ENCODE measurements at regions not wholly inside any gene's neighbourhood (a gene's known extent, or its start where the extent isn't known, plus 50 kb on each side); places are given as distances from the start of the nearest gene placed in this dataset.

- no peak overlapping the region for H2AFZ ChIP-seq (ENCODE audit: low read depth, low read length)
- no peak overlapping the region for H2AK5ac ChIP-seq (ENCODE audit: low read length, severe bottlenecking)
- no peak overlapping the region for H3K9ac ChIP-seq (ENCODE audit: low read length)
- H3K14ac ChIP-seq (ENCODE audit: low read length in 2 of 2) = no peak overlapping the region
- H3K27ac ChIP-seq (ENCODE audit: low read length, poor library complexity, severe bottlenecking) = no peak overlapping the region
- DNase-seq = no peak
- H2BK5ac ChIP-seq (ENCODE audit: low read depth, low read length, poor library complexity, severe bottlenecking) = no peak overlapping the region
- no peak overlapping the region for H3K4me2 ChIP-seq (ENCODE audit: low read length, poor library complexity, severe bottlenecking)
- H3K27me3 ChIP-seq (ENCODE audit: control insufficient read depth in 1 of 2, insufficient read depth in 1 of 2, low read length in 2 of 2) = peaks cover 0 to 12% of the 10 kb centered on the region in 2 experiments
- H3K79me1 ChIP-seq (replicated peaks; ENCODE audit: low read length, poor library complexity, severe bottlenecking) = no peaks in the 10 kb centered on the region
- H3K36me3 ChIP-seq (ENCODE audit: control insufficient read depth in 1 of 2, insufficient read depth in 2 of 2, low read depth in 1 of 2, low read length in 2 of 2) = no peaks in the 10 kb centered on the region
- 97% methylated on average over 3 of the region's 3 CpGs for WGBS
- H3K4me3 ChIP-seq (ENCODE audit: insufficient read depth in 1 of 2, low read depth in 1 of 2, low read length in 2 of 2) = no peak overlapping the region
- H3K23ac ChIP-seq (ENCODE audit: low read length in 2 of 2) = no peak overlapping the region
- H3K18ac ChIP-seq (ENCODE audit: low read depth in 1 of 2, low read length in 2 of 2) = no peak overlapping the region
- H3K4me1 ChIP-seq (ENCODE audit: control insufficient read depth, insufficient read depth, low read depth, low read length) = no peaks in the 10 kb centered on the region
- H4K8ac ChIP-seq (ENCODE audit: low read length) = no peak overlapping the region
- no peaks in the 10 kb centered on the region for H3K9me3 ChIP-seq (ENCODE audit: control insufficient read depth, low read length)
- H2BK120ac ChIP-seq (ENCODE audit: low read depth, low read length) = no peak overlapping the region
- no peak overlapping the region for H2BK12ac ChIP-seq (ENCODE audit: low read length in 2 of 2)
- no peak overlapping the region for H2BK15ac ChIP-seq (ENCODE audit: low read depth, poor library complexity, severe bottlenecking)
- H4K91ac ChIP-seq (ENCODE audit: low read length) = no peak overlapping the region
- H3K4ac ChIP-seq (ENCODE audit: low read depth in 1 of 2, low read length in 2 of 2) = no peak overlapping the region
These were observed 114.6 kb upstream of the ACP3 start for GRCh38 chr3:132202586-132202985.

GRCh38 chr3:132203889-132204596 lies 113.2 kb upstream of the ACP3 start:
- H2BK5ac ChIP-seq (ENCODE audit: low read depth, low read length, poor library complexity, severe bottlenecking) = no peak overlapping the region
- H3K4ac ChIP-seq (ENCODE audit: low read depth in 1 of 2, low read length in 2 of 2) = no peak overlapping the region
- no peak overlapping the region for H3K9ac ChIP-seq (ENCODE audit: low read length)
- H3K18ac ChIP-seq (ENCODE audit: low read depth in 1 of 2, low read length in 2 of 2) = no peak overlapping the region
- no peaks in the 10 kb centered on the region for H3K9me3 ChIP-seq (ENCODE audit: control insufficient read depth, low read length)
- no peak overlapping the region for H3K27ac ChIP-seq (ENCODE audit: low read length, poor library complexity, severe bottlenecking)
- no peak overlapping the region for H3K4me2 ChIP-seq (ENCODE audit: low read length, poor library complexity, severe bottlenecking)
- H3K79me1 ChIP-seq (replicated peaks; ENCODE audit: low read length, poor library complexity, severe bottlenecking) = no peaks in the 10 kb centered on the region
- WGBS = 50% methylated on average over 2 of the region's 3 CpGs
- H2BK12ac ChIP-seq (ENCODE audit: low read length in 2 of 2) = no peak overlapping the region
- no peak overlapping the region for H3K23ac ChIP-seq (ENCODE audit: low read length in 2 of 2)
- H3K27me3 ChIP-seq (ENCODE audit: control insufficient read depth in 1 of 2, insufficient read depth in 1 of 2, low read length in 2 of 2) = peaks cover 0 to 15% of the 10 kb centered on the region in 2 experiments
- no peaks in the 10 kb centered on the region for H3K4me1 ChIP-seq (ENCODE audit: control insufficient read depth, insufficient read depth, low read depth, low read length)
- DNase-seq = no peak
- no peak overlapping the region for H2AK5ac ChIP-seq (ENCODE audit: low read length, severe bottlenecking)
- no peaks in the 10 kb centered on the region for H3K36me3 ChIP-seq (ENCODE audit: control insufficient read depth in 1 of 2, insufficient read depth in 2 of 2, low read depth in 1 of 2, low read length in 2 of 2)
- no peak overlapping the region for H4K8ac ChIP-seq (ENCODE audit: low read length)
- H4K91ac ChIP-seq (ENCODE audit: low read length) = no peak overlapping the region
- H3K4me3 ChIP-seq (ENCODE audit: insufficient read depth in 1 of 2, low read depth in 1 of 2, low read length in 2 of 2) = no peak overlapping the region
- no peak overlapping the region for H2BK120ac ChIP-seq (ENCODE audit: low read depth, low read length)
- H2BK15ac ChIP-seq (ENCODE audit: low read depth, poor library complexity, severe bottlenecking) = no peak overlapping the region
- no peak overlapping the region for H2AFZ ChIP-seq (ENCODE audit: low read depth, low read length)
- peak overlapping the region in 1 of 2 experiments; percentile 32 for H3K14ac ChIP-seq (ENCODE audit: low read length in 2 of 2)

- Histone ChIP-seq H3K79me1 (replicated peaks; ENCODE audit: low read length, poor library complexity, severe bottlenecking) (no peaks in the 10 kb centered on the region), H3K27me3 (ENCODE audit: control insufficient read depth in 1 of 2, insufficient read depth in 1 of 2, low read length in 2 of 2) (peaks cover 1 to 8% of the 10 kb centered on the region in 2 experiments), H3K4ac (ENCODE audit: low read depth in 1 of 2, low read length in 2 of 2) (no peak overlapping the region), H2BK15ac (ENCODE audit: low read depth, poor library complexity, severe bottlenecking) (no peak overlapping the region), H3K9me3 (ENCODE audit: control insufficient read depth, low read length) (no peaks in the 10 kb centered on the region), H3K18ac (ENCODE audit: low read depth in 1 of 2, low read length in 2 of 2) (no peak overlapping the region), H3K36me3 (ENCODE audit: control insufficient read depth in 1 of 2, insufficient read depth in 2 of 2, low read depth in 1 of 2, low read length in 2 of 2) (no peaks in the 10 kb centered on the region), H2AFZ (ENCODE audit: low read depth, low read length) (no peak overlapping the region), H2AK5ac (ENCODE audit: low read length, severe bottlenecking) (no peak overlapping the region), H3K14ac (ENCODE audit: low read length in 2 of 2) (no peak overlapping the region), H3K27ac (ENCODE audit: low read length, poor library complexity, severe bottlenecking) (no peak overlapping the region), H4K91ac (ENCODE audit: low read length) (no peak overlapping the region), H2BK120ac (ENCODE audit: low read depth, low read length) (no peak overlapping the region), H3K23ac (ENCODE audit: low read length in 2 of 2) (no peak overlapping the region), H3K9ac (ENCODE audit: low read length) (no peak overlapping the region), H2BK5ac (ENCODE audit: low read depth, low read length, poor library complexity, severe bottlenecking) (no peak overlapping the region), H4K8ac (ENCODE audit: low read length) (no peak overlapping the region), H2BK12ac (ENCODE audit: low read length in 2 of 2) (no peak overlapping the region), H3K4me1 (ENCODE audit: control insufficient read depth, insufficient read depth, low read depth, low read length) (no peaks in the 10 kb centered on the region), H3K4me2 (ENCODE audit: low read length, poor library complexity, severe bottlenecking) (no peak overlapping the region), H3K4me3 (ENCODE audit: insufficient read depth in 1 of 2, low read depth in 1 of 2, low read length in 2 of 2) (no peak overlapping the region)
- DNase-seq = no peak
These were observed 111.6 kb upstream of the ACP3 start for GRCh38 chr3:132205609-132206008.

DNA sequence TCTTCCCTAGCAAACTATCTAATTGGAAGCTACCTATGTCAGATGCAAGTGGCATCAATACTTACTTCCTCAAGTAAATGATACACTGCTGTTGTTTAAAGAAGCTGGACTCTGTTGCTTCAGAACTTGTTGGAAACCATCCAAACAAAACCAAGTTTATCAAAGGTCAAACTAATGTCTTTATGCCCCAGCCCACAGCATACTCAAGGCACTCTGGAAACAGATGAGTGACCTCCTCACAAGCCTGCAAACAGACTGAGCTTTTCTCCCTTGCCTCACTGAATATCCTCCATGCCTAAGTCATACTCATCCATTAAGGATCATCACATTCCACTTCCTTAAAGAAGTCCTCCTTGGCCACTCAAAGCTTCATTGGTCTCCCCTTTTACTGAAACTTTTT lies 107.4 kb upstream of the ACP3 start:
- Histone ChIP-seq H3K4me2 (ENCODE audit: low read length, poor library complexity, severe bottlenecking) (no peak overlapping the region), H3K79me1 (replicated peaks; ENCODE audit: low read length, poor library complexity, severe bottlenecking) (no peaks in the 10 kb centered on the region), H2BK15ac (ENCODE audit: low read depth, poor library complexity, severe bottlenecking) (no peak overlapping the region), H3K18ac (ENCODE audit: low read depth in 1 of 2, low read length in 2 of 2) (no peak overlapping the region), H3K9ac (ENCODE audit: low read length) (no peak overlapping the region), H3K27me3 (ENCODE audit: control insufficient read depth in 1 of 2, insufficient read depth in 1 of 2, low read length in 2 of 2) (peaks cover 8 to 16% of the 10 kb centered on the region in 2 experiments), H2BK12ac (ENCODE audit: low read length in 2 of 2) (no peak overlapping the region), H3K4me1 (ENCODE audit: control insufficient read depth, insufficient read depth, low read depth, low read length) (no peaks in the 10 kb centered on the region), H4K8ac (ENCODE audit: low read length) (no peak overlapping the region), H4K91ac (ENCODE audit: low read length) (no peak overlapping the region), H3K9me3 (ENCODE audit: control insufficient read depth, low read length) (no peaks in the 10 kb centered on the region), H3K27ac (ENCODE audit: low read length, poor library complexity, severe bottlenecking) (no peak overlapping the region), H2BK120ac (ENCODE audit: low read depth, low read length) (no peak overlapping the region), H3K4me3 (ENCODE audit: insufficient read depth in 1 of 2, low read depth in 1 of 2, low read length in 2 of 2) (no peak overlapping the region), H3K14ac (ENCODE audit: low read length in 2 of 2) (no peak overlapping the region), H3K36me3 (ENCODE audit: control insufficient read depth in 1 of 2, insufficient read depth in 2 of 2, low read depth in 1 of 2, low read length in 2 of 2) (no peaks in the 10 kb centered on the region), H2AK5ac (ENCODE audit: low read length, severe bottlenecking) (no peak overlapping the region), H3K4ac (ENCODE audit: low read depth in 1 of 2, low read length in 2 of 2) (no peak overlapping the region), H3K23ac (ENCODE audit: low read length in 2 of 2) (no peak overlapping the region), H2AFZ (ENCODE audit: low read depth, low read length) (no peak overlapping the region), H2BK5ac (ENCODE audit: low read depth, low read length, poor library complexity, severe bottlenecking) (no peak overlapping the region)
- DNase-seq = no peak
